Bronchial epithelial cell (primary cell): ENCODE measurements at regions not wholly inside any gene's neighbourhood (a gene's known extent, or its start where the extent isn't known, plus 50 kb on each side); places are given as distances from the start of the nearest gene placed in this dataset.
A peak's percentile ranks its signal among the peaks of the same experiment; 100 is the strongest.

ENCODE experiments used
- DNase-seq: peaks from one replicate; pipeline ENCODE4 v3.0.0-alpha.2; 2010; ENCODE audit warnings: low read depth
- FAIRE-seq: peaks from 2 replicates; lab custom pipeline; 2011; peaks lifted over from hg19 to GRCh38; lab: Jason Lieb, UNC
- H3K27me3 ChIP-seq: 2 replicates; pipeline ENCODE4 v1.5.1; 2011; ENCODE audit warnings: low read length; ENCODE audit not compliant: control insufficient read depth, insufficient read depth
- H3K36me3 ChIP-seq: 2 replicates; pipeline ENCODE4 v1.5.1; 2011; ENCODE audit warnings: low read length; ENCODE audit not compliant: control insufficient read depth, insufficient read depth
- H3K4me3 ChIP-seq: 2 replicates; pipeline ENCODE4 v1.5.1; 2011; ENCODE audit warnings: mild to moderate bottlenecking, low read depth, low read length, control low read depth
- CTCF ChIP-seq: IDR thresholded peaks from 2 replicates; pipeline ENCODE4 v1.5.1; 2011; ENCODE audit warnings: mild to moderate bottlenecking, moderate library complexity, low read length, control low read depth, inconsistent platforms; ENCODE audit not compliant: insufficient read depth, severe bottlenecking

GRCh38 chr5:113825176-113825575 lies 311.7 kb downstream of the YTHDC2 start:
- FAIRE-seq (no peak), DNase-seq (peak; percentile 8)
- H3K4me3 ChIP-seq, result no peak overlapping the region
- no peak for TF ChIP-seq CTCF
- H3K36me3 ChIP-seq, result no peaks in the 10 kb centered on the region
- no peaks in the 10 kb centered on the region for H3K27me3 ChIP-seq

DNA sequence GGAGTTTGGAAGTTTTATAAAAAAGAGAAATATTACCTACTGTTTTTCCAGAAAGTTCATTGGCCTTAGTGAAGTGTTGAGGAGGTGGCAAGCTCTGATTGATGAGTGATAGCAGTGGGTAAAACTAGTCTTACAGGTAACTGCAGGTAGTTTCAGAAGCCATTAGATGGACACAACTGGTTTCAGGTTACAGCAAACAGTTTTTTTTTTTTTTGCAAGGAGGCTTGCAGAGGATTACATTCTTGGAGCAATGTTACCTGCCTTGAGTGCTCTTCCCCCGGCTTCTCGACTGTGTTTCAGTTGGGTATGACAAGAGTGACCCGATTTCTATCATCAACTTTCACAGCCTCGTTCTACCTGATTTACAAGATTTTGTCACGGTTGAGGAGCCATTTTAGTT lies 333.4 kb downstream of the YTHDC2 start:
- no peak overlapping the region for H3K4me3 ChIP-seq
- no peak for FAIRE-seq
- no peaks in the 10 kb centered on the region for H3K27me3 ChIP-seq
- H3K36me3 ChIP-seq, result no peaks in the 10 kb centered on the region
- DNase-seq, result peak; percentile 5
- no peak for TF ChIP-seq CTCF

DNA sequence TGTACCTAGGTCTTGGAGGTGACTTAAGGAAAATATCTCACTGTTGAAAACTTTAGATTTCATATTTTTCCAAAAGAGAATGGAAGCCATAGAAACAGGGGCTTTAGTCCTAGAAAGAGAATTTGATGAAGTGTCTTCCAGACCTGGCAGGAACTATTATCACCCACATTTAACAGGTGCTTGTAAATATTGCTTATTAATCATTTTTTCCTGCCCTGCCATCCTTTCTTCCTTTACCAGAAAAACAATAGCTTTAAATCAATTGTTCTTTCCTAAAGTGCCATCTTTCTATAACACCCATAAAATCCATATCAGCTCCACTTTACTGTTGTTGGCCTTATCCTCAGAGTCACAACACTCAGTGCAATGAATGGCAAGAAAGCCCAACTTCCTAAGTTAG lies 350.9 kb downstream of the YTHDC2 start:
- FAIRE-seq (no peak), DNase-seq (no peak)
- Histone ChIP-seq H3K27me3 (no peaks in the 10 kb centered on the region), H3K4me3 (no peak overlapping the region), H3K36me3 (no peaks in the 10 kb centered on the region)
- no peak for TF ChIP-seq CTCF

DNA sequence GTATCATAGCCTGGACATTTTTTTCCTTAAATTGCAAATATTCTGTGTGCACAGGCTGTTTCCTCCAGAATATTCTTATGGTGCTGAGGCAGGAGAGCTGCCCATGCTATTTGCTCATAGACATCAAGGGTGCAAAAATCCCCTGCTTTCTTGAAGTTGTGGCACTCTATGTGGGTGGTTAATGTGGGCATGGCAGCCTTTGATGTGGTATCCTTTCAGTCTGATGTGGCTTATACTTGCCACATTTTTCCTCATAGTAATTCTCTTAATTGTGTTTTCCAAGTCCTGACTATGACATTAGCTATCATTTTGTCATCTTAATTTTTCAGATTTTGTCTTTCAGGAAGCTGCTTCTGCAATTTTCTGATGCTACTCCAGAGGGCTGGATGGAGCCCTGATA lies 353.3 kb downstream of the YTHDC2 start:
- H3K4me3 ChIP-seq, result no peak overlapping the region
- no peaks in the 10 kb centered on the region for H3K27me3 ChIP-seq
- DNase-seq (no peak), FAIRE-seq (no peak)
- no peak for TF ChIP-seq CTCF
- no peaks in the 10 kb centered on the region for H3K36me3 ChIP-seq

GRCh38 chr5:113869611-113870010 lies 356.1 kb downstream of the YTHDC2 start:
- H3K36me3 ChIP-seq, result no peaks in the 10 kb centered on the region
- TF ChIP-seq CTCF, result no peak
- H3K4me3 ChIP-seq, result no peak overlapping the region
- FAIRE-seq (no peak), DNase-seq (no peak)
- H3K27me3 ChIP-seq, result no peaks in the 10 kb centered on the region

GRCh38 chr5:113871972-113872371 lies 358.5 kb downstream of the YTHDC2 start:
- no peak for DNase-seq
- Histone ChIP-seq H3K4me3 (no peak overlapping the region), H3K36me3 (no peaks in the 10 kb centered on the region), H3K27me3 (no peaks in the 10 kb centered on the region)
- TF ChIP-seq CTCF, result no peak
- no peak for FAIRE-seq
